ENCODE measurements at regions not wholly inside any gene's neighbourhood (a gene's known extent, or its start where the extent isn't known, plus 50 kb on each side); places are given as distances from the start of the nearest gene placed in this dataset.
A peak's percentile ranks its signal among the peaks of the same experiment; 100 is the strongest.
"Not testable (repeated sequence)": the region's sequence is repeated elsewhere in the genome, so short reads cannot be mapped to it uniquely, and the experiment has no call there.

GRCh38 chr4:28788929-28789490 is 1928.4 kb downstream of the STIM2 start:
- DNase-seq (ENCODE audit: low spot score): peak; percentile 2

DNA sequence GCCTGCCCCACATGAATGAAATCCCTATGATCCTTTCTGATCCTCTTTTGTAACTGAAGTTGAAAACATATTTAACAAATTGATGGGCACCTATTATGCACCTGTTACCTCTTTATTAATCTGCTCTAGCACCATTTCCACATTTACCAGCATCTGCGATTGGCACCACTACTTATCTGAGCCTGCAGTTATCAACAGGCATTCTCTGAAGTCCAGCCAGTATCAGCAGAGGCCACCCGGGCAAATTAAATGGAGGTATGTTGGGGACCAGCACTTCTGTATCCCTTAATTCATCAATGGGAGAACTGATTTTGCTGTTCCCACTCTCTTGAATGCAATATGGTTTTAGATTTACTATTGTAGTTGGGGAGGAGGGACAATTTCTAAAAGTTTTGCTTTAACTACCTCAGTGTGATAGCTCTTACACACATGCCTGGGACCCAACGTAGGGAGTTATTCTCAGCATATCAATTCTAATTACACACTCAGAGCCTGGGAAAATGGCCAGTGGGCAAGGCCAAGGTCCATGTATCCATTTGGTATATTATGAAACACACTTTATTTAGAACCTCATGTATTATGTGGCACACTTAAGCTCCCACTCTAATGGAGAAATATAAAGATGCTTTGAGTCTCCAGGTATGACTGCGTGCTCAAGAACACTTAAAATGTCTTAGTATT is 1927.1 kb upstream of the PCDH7 start:
- no peak for DNase-seq (ENCODE audit: low spot score)

GRCh38 chr4:28799696-28800095 is 1920.5 kb upstream of the PCDH7 start:
- no peak for DNase-seq (ENCODE audit: low spot score)

- DNase-seq (ENCODE audit: low spot score): no peak
These were observed 1909.1 kb upstream of the PCDH7 start for GRCh38 chr4:28811025-28811424.

- no peak for DNase-seq (ENCODE audit: low spot score)
These were observed 1898.0 kb upstream of the PCDH7 start for GRCh38 chr4:28822163-28822562.

- no peak for DNase-seq (ENCODE audit: low spot score)
These were observed 1892.3 kb upstream of the PCDH7 start for GRCh38 chr4:28827866-28828265.

DNA sequence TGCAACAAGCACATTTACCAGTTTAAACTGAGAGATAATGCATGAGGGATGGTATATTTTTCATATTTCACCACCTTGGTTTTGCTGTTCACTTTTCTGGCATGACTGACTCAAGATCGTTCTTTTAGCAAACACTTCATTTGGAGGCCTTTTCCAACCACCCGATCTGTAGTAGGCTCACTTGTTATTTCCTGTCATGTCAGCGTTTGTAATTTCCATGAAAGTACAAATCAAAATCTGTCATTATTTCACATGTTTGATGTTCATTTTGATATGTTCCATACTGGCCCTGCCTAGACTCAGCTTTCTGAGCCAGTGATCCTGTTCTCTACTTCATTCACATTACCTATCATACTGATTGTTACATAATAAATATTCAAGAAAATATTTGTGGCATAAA is 1888.3 kb upstream of the PCDH7 start:
- DNase-seq (ENCODE audit: low spot score): no peak

GRCh38 chr4:28832444-28832843 is 1887.7 kb upstream of the PCDH7 start:
- no peak for DNase-seq (ENCODE audit: low spot score)

DNA sequence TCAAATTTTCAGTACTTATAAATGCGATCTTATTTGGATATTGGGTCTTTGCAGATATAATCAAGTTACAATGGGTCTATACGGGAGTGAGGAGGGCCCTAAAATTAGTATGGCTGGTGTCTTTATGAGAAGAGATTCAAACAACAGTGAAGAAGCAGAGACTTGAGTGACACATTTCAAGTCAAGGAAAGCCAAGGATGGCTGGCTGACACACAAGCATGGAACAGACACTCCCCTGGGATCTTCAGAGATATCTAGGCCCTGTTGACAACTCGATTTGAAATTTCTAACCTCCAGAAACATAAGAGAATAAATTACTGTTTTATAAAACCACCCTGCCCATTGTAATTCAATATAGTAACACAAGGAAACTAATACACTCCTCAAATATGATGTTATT is 1886.0 kb upstream of the PCDH7 start:
- DNase-seq (ENCODE audit: low spot score): no peak

DNA sequence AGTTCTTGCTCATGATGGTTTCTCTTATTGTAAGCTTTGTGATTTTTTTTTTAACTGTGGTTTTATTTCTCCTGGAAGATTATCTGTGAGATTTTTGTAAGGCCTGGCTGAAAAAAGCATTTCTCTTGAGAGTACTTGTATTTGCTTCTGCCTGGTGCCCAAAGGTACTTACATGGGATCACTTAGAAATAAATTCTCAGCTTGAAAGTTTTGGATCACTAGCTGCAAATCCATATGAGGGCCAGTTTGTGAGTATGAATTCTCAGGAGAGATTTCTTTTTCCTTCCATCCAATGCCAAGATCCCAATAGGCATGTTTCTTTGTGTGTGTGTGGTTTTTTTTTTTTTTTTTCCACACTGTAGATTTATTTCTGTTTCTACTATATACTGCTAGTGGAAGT is 1884.7 kb upstream of the PCDH7 start:
- DNase-seq (ENCODE audit: low spot score): no peak

GRCh38 chr4:28842271-28842670 is 1877.9 kb upstream of the PCDH7 start:
- DNase-seq (ENCODE audit: low spot score): no peak

- no peak for DNase-seq (ENCODE audit: low spot score)
These were observed 1875.0 kb upstream of the PCDH7 start for GRCh38 chr4:28845158-28845557.

GRCh38 chr4:28857028-28857427 is 1863.1 kb upstream of the PCDH7 start:
- DNase-seq (ENCODE audit: low spot score): not testable (repeated sequence)

DNA sequence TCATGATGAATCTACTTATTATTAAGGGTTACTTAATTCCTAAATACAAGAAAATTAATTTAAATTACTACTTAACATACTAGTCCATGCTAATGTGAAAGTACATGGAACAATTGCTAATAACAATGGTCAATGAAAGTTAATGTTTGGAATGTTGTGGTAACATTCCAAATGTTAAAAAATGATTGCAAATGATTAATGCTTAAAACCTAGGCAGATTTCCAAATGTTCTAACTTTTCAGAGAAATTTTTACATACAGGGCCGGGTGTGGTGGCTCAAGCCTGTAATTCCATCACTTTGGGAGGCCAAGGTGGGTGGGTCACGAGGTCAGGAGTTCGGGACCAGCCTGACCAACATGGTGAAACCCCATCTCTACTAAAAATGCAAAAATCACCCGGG is 1851.3 kb upstream of the PCDH7 start:
- DNase-seq (ENCODE audit: low spot score): no peak

- no peak for DNase-seq (ENCODE audit: low spot score)
These were observed 1841.0 kb upstream of the PCDH7 start for GRCh38 chr4:28879178-28879577.

DNA sequence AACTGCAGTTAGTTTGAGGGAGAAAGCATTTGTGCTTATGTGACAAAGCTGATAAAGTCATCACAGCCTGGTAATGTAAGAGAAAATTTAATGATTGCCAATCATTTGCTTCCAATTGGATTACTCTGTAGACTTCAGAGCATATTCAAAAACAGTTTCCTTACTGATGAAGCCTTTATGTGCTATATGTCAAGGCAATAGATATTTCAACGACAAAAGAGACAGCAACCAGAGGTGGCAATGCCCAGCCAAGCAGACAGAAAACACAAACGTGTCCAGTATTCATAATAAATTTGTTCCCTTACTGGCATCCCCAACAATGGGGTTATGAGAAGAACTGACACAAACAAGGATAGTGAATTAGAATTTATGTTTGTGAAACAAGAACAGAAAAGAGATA is 1840.3 kb upstream of the PCDH7 start:
- no peak for DNase-seq (ENCODE audit: low spot score)

DNA sequence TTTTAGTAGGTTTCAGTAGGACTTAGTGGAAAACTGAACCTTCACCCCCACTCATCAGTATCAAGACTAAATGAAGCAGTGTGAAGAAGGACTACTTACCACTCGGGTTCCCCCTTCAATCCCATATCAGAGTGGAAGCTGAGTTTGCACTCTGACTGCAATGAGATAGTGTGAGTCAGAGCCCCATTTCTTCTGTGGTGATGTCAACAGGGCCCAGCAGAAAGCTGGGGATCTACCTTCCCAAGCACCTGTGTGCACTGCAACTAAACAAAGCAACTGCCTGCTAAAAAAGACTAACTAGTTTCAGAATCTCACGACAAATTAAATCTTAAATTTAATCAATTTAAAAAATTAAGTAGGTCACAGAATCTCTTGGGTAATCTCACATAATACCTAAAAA is 1837.0 kb upstream of the PCDH7 start:
- no peak for DNase-seq (ENCODE audit: low spot score)

DNA sequence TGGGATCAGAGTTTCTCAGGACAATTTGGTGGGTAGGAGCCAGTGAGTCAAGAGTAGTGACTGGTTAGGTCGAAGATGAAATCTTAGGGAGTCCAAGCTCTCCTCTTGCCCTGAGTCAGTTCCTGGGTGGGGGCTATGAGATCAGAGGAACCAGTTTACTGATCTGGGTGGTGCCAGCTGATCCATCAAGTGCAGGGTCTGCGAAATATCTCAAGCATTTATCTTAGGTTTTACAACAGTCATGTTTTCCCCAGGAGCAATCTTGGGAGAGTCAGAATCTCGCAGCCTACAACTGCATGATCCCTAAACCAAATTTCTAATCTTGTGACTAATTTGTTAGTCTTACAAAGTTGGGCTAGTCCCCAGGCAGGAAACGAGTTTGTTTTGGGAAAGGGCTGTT is 1833.2 kb upstream of the PCDH7 start:
- DNase-seq (ENCODE audit: low spot score): no peak

DNA sequence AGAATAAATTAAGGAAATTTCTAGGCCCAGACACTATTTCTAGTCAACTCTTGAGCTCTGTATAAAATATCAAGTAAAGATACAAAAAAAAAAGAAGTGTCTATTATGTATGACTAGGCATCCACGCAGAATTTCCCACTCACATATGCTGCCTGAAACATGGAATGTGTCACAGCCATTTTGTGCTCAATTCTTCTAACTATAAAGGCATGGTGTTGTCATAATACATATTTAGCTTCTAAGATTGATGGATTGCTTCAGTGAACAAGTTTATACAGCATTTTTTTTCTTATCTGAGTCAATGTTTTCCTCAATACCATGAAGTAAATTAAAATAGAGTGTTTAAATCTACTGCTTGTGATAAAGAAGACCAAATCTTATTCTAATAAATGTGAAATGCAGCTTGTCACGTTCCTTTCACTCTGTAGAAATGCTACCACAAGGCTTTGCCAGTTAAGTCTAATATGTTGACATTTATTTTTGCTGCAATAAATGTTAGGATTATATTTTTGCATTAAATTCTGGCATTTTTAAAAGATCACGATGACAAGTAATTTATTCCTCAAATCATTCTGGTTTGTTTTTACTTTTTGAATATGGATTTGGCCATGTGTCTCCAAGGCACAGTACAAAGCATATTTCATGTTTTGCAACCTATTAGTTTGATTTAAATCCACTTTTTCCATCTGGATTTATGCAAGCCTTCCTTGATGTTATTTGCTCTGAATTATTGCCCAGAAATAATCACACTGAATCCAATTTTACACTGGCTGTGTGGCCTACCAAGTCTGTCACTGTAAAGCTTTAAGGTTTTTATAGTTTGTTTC is 1829.0 kb upstream of the PCDH7 start:
- no peak for DNase-seq (ENCODE audit: low spot score)

DNA sequence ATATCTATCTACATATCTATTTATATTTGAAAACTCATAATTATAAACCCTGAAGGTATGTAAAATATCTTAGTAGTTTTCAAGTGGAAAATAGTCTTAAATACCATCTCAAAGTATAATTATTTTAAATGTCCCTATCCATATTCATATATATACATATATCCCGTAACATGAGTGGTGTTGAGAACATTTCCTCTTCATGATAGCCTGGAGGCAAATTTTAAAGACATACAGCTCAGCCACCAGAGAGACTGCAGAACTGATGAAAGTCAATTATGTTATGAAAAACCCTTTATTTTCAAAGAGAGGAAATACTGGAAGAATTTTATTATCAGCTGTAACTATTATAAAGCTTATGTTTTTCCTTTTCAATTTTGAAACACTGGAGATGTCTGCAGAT is 1806.7 kb upstream of the PCDH7 start:
- no peak for DNase-seq (ENCODE audit: low spot score)

DNA sequence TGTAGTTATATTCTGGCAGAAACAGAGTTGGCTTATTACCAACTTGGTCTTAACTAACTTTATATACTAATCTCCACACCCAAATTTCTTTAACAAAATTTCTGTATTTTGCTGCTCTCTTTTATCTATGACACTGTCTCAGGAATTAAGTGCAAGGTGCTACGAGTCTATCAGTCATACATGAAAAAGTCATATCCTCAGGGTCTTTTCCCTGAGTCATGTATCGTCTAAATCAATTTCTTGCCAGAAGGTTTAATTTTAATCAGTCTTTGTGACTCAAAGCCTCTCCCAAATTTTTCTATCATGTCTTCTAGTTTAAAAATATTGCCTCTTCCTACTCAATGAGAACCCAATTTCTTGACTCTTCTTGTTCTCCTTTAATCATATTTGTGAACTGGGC is 1803.6 kb upstream of the PCDH7 start:
- DNase-seq (ENCODE audit: low spot score): no peak

- no peak for DNase-seq (ENCODE audit: low spot score)
These were observed 1801.3 kb upstream of the PCDH7 start for GRCh38 chr4:28918871-28919270.

DNA sequence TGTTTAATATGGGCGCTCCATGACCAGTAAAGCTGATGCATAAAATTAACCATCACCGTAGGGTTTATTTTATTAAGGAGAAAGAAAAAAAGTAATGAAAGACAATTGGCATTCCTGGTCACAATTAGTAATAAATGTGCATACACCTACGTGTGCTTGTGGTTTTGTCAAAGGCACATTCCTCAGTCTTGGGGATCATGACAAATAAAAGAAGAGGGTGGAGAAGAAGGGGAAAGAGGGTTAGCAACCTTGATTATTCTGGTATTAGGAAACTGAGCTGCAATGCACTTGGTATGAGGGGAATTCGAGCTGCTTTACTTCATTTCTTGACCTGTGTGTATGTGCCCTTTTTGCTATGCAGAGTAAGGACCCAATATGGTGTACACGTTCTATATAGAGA is 1798.3 kb upstream of the PCDH7 start:
- no peak for DNase-seq (ENCODE audit: low spot score)

Measured in HT-29 (cell line).